GM23248 (cell line): ENCODE measurements at regions not wholly inside any gene's neighbourhood (a gene's known extent, or its start where the extent isn't known, plus 50 kb on each side); places are given as distances from the start of the nearest gene placed in this dataset.
A peak's percentile ranks its signal among the peaks of the same experiment; 100 is the strongest.

Experiments used
- DNase-seq: peaks from one replicate; pipeline ENCODE4 v3.0.0-alpha.2; 2015
- H2AFZ ChIP-seq: fragments of 200-600 bp; sonication (generic); 2 replicates; pipeline ENCODE4 v1.6.1; 2016; ENCODE audit warnings: antibody characterized with exemption
- H3F3A ChIP-seq: fragments of 200-600 bp; sonication (generic); 2 replicates; pipeline ENCODE4 v1.6.1; 2016; ENCODE audit warnings: mild to moderate bottlenecking, antibody characterized with exemption, mixed run types; ENCODE audit not compliant: insufficient read depth
- H3K27ac ChIP-seq: fragments of 200-600 bp; sonication (generic); 2 replicates; pipeline ENCODE4 v1.5.1; 2016; ENCODE audit warnings: mild to moderate bottlenecking
- H3K27me3 ChIP-seq: fragments of 200-600 bp; sonication (generic); replicated peaks from 2 replicates; pipeline ENCODE4 v1.6.1; 2016; ENCODE audit warnings: mild to moderate bottlenecking; ENCODE audit not compliant: insufficient read depth
- H3K36me3 ChIP-seq: fragments of 200-600 bp; sonication (generic); 2 replicates; pipeline ENCODE4 v1.6.1; 2016; ENCODE audit warnings: low read depth, mild to moderate bottlenecking
- H3K4me1 ChIP-seq: fragments of 200-600 bp; sonication (generic); 2 replicates; pipeline ENCODE4 v1.6.1; 2016; ENCODE audit warnings: mild to moderate bottlenecking; ENCODE audit not compliant: insufficient read depth
- H3K4me2 ChIP-seq: fragments of 200-600 bp; sonication (generic); one replicate; pipeline ENCODE4 v1.6.1; 2016; ENCODE audit warnings: mild to moderate bottlenecking; ENCODE audit not compliant: unreplicated experiment
- H3K4me3 ChIP-seq: fragments of 200-600 bp; sonication (generic); 2 replicates; pipeline ENCODE4 v1.5.1; 2016; ENCODE audit warnings: mild to moderate bottlenecking
- H3K79me2 ChIP-seq: fragments of 200-600 bp; sonication (generic); 2 replicates; pipeline ENCODE4 v1.6.1; 2016; ENCODE audit warnings: mild to moderate bottlenecking; ENCODE audit not compliant: insufficient read depth
- H3K9ac ChIP-seq: fragments of 200-600 bp; sonication (generic); 2 replicates; pipeline ENCODE4 v1.6.1; 2016; ENCODE audit warnings: mild to moderate bottlenecking
- H3K9me2 ChIP-seq: fragments of 200-600 bp; sonication (generic); 2 replicates; pipeline ENCODE4 v1.6.1; 2016; ENCODE audit warnings: mixed run types, mild to moderate bottlenecking, moderate library complexity; ENCODE audit not compliant: insufficient read depth
- H3K9me3 ChIP-seq: fragments of 200-600 bp; sonication (generic); one replicate; pipeline ENCODE4 v1.6.1; 2017; ENCODE audit warnings: low read depth
- H4K20me1 ChIP-seq: fragments of 200-600 bp; sonication (generic); 2 replicates; pipeline ENCODE4 v1.6.0; 2016; ENCODE audit not compliant: insufficient read depth
- EZH2 ChIP-seq: fragments of 200-600 bp; sonication (generic); IDR thresholded peaks from 2 replicates; pipeline ENCODE4 v1.6.1; 2018; ENCODE audit warnings: antibody characterized with exemption, mild to moderate bottlenecking; ENCODE audit not compliant: insufficient read depth, poor library complexity, severe bottlenecking
- EZH2phosphoT487 ChIP-seq: fragments of 200-600 bp; sonication (generic); IDR thresholded peaks from 2 replicates; pipeline ENCODE4 v1.6.1; 2018; ENCODE audit warnings: antibody characterized with exemption, moderate library complexity, mild to moderate bottlenecking, low read depth; ENCODE audit not compliant: insufficient read depth
- WGBS, 2 experiments: methylation state at CpG; one replicate each; pipeline ENCODE4 v1.1.6; 2015 to 2017; ENCODE audit warnings: low lambda C conversion rate in 2 of 2, low coverage in 1 of 2; ENCODE audit errors: missing lambda C conversion rate in 2 of 2; 5-methylcytosine and 5-hydroxymethylcytosine counted together
- in situ Hi-C: fragments of 300-500 bp; cut with MboI; formaldehyde crosslinking; loops from 2 replicates; pipeline ENCODE4 v1.15.0; 2020

GRCh38 chrX:69305333-69306062 is 140.2 kb upstream of the PJA1 start:
- no peaks in the 10 kb centered on the region for H3K79me2 ChIP-seq
- H3K4me3 ChIP-seq, result no peak overlapping the region
- no peaks in the 10 kb centered on the region for H3K9me3 ChIP-seq
- no peak for TF ChIP-seq EZH2phosphoT487
- TF ChIP-seq EZH2, result no peak
- no peaks in the 10 kb centered on the region for H3K4me1 ChIP-seq
- DNase-seq, result peak; percentile 41
- no peaks in the 10 kb centered on the region for H3K27me3 ChIP-seq
- no peak overlapping the region for H3K27ac ChIP-seq
- no peaks in the 10 kb centered on the region for H3F3A ChIP-seq
- WGBS, 2 experiments, result 20 to 24% methylated on average over 24 to 27 of the region's 39 CpGs
- in situ Hi-C loops, result no loop called here
- no peaks in the 10 kb centered on the region for H3K36me3 ChIP-seq
- no peak overlapping the region for H3K9ac ChIP-seq
- H2AFZ ChIP-seq, result no peak overlapping the region
- H3K4me2 ChIP-seq, result peak overlapping the region; percentile 20
- H3K9me2 ChIP-seq, result no peaks in the 10 kb centered on the region
- H4K20me1 ChIP-seq, result no peaks in the 10 kb centered on the region

- TF ChIP-seq EZH2, result no peak
- no peak for TF ChIP-seq EZH2phosphoT487
- DNase-seq, result peak; percentile 50
- H3K9me3 ChIP-seq, result no peaks in the 10 kb centered on the region
Measured at GRCh38 chrX:69303231-69303630, 138.0 kb upstream of the PJA1 start.

GRCh38 chrX:69299951-69300714 is 134.9 kb upstream of the PJA1 start:
- H3K36me3 ChIP-seq, result no peaks in the 10 kb centered on the region
- no peaks in the 10 kb centered on the region for H3K9me2 ChIP-seq
- DNase-seq, result no peak
- H3K4me1 ChIP-seq, result no peaks in the 10 kb centered on the region
- 49 to 66% methylated on average over 3 of the region's 4 CpGs for WGBS, 2 experiments
- H3F3A ChIP-seq, result no peaks in the 10 kb centered on the region
- H2AFZ ChIP-seq, result no peak overlapping the region
- in situ Hi-C loops, result no loop called here
- H3K9me3 ChIP-seq, result no peaks in the 10 kb centered on the region
- H3K4me2 ChIP-seq, result no peak overlapping the region
- H3K9ac ChIP-seq, result no peak overlapping the region
- no peak for TF ChIP-seq EZH2phosphoT487
- TF ChIP-seq EZH2, result no peak
- no peaks in the 10 kb centered on the region for H4K20me1 ChIP-seq
- H3K79me2 ChIP-seq, result no peaks in the 10 kb centered on the region
- H3K4me3 ChIP-seq, result no peak overlapping the region
- no peaks in the 10 kb centered on the region for H3K27me3 ChIP-seq
- H3K27ac ChIP-seq, result no peak overlapping the region

More at GRCh38 chrX:69303231-69303630, 138.0 kb upstream of the PJA1 start:
- Histone ChIP-seq H3K36me3 (no peaks in the 10 kb centered on the region), H3K4me1 (no peaks in the 10 kb centered on the region), H3K4me2 (no peak overlapping the region), H4K20me1 (no peaks in the 10 kb centered on the region), H3K9me2 (no peaks in the 10 kb centered on the region), H2AFZ (no peak overlapping the region), H3K79me2 (no peaks in the 10 kb centered on the region), H3K4me3 (no peak overlapping the region), H3F3A (no peaks in the 10 kb centered on the region), H3K9ac (no peak overlapping the region), H3K27ac (no peak overlapping the region), H3K27me3 (no peaks in the 10 kb centered on the region)
- in situ Hi-C loops, result no loop called here
- WGBS, 2 experiments, result 100% methylated on average over 1 of the region's 1 CpG; no CpG with 5 or more reads in 1 of the 2 experiments

GRCh38 chrX:69299285-69299684 is 134.0 kb upstream of the PJA1 start:
- TF ChIP-seq EZH2 (no peak), EZH2phosphoT487 (no peak)
- Histone ChIP-seq H2AFZ (no peak overlapping the region), H3K79me2 (no peaks in the 10 kb centered on the region), H3F3A (no peaks in the 10 kb centered on the region), H3K27me3 (no peaks in the 10 kb centered on the region), H3K27ac (no peak overlapping the region), H3K4me2 (no peak overlapping the region), H3K9ac (no peak overlapping the region), H3K4me1 (no peaks in the 10 kb centered on the region), H3K4me3 (no peak overlapping the region), H3K9me2 (no peaks in the 10 kb centered on the region), H4K20me1 (no peaks in the 10 kb centered on the region), H3K36me3 (no peaks in the 10 kb centered on the region), H3K9me3 (no peaks in the 10 kb centered on the region)
- in situ Hi-C loops, result no loop called here
- no peak for DNase-seq
- WGBS, 2 experiments, result 88 to 92% methylated on average over 6 of the region's 6 CpGs
